Neural cell (in vitro differentiated cells): ENCODE measurements at regions not wholly inside any gene's neighbourhood (a gene's known extent, or its start where the extent isn't known, plus 50 kb on each side); places are given as distances from the start of the nearest gene placed in this dataset.

ENCODE experiments used
- EZH2 ChIP-seq: fragments of 200-600, 300-800 bp; shearing (Covaris generic), sonication (generic); IDR thresholded peaks from 2 replicates; pipeline ENCODE4 v1.6.1; 2014; ENCODE audit warnings: antibody characterized with exemption, low read length, borderline replicate concordance, mild to moderate bottlenecking; ENCODE audit not compliant: insufficient read depth, poor library complexity, severe bottlenecking
- MXI1 ChIP-seq: fragments of 450-650 bp; conservative IDR thresholded peaks from 2 replicates; pipeline ENCODE4 v1.6.1; 2014; ENCODE audit warnings: antibody characterized with exemption, mild to moderate bottlenecking; ENCODE audit not compliant: poor library complexity, severe bottlenecking
- POLR2AphosphoS5 ChIP-seq: IDR thresholded peaks from 2 replicates; pipeline ENCODE4 v1.6.1; 2012
- RAD21 ChIP-seq: fragments of 450-650 bp; conservative IDR thresholded peaks from 2 replicates; pipeline ENCODE4 v1.6.1; 2014; ENCODE audit warnings: antibody characterized with exemption, mild to moderate bottlenecking, moderate library complexity
- SMC3 ChIP-seq: fragments of 450-650 bp; conservative IDR thresholded peaks from 2 replicates; pipeline ENCODE4 v1.6.1; 2014; ENCODE audit warnings: antibody characterized with exemption, mild to moderate bottlenecking, moderate library complexity; ENCODE audit not compliant: poor library complexity
- TAF1 ChIP-seq: IDR thresholded peaks from 2 replicates; pipeline ENCODE4 v1.6.1; 2012; ENCODE audit warnings: low read depth
- TF ChIP-seq, protein P1 (sequence below): fragments of 450-650 bp; IDR thresholded peaks from 2 replicates; pipeline ENCODE4 v1.5.1; 2014; ENCODE audit warnings: antibody characterized with exemption, mild to moderate bottlenecking, moderate library complexity; ENCODE audit not compliant: poor library complexity, severe bottlenecking
- TF ChIP-seq, protein P2 (sequence below): IDR thresholded peaks from 2 replicates; pipeline ENCODE4 v1.6.1; 2012; ENCODE audit warnings: borderline replicate concordance

DNA sequence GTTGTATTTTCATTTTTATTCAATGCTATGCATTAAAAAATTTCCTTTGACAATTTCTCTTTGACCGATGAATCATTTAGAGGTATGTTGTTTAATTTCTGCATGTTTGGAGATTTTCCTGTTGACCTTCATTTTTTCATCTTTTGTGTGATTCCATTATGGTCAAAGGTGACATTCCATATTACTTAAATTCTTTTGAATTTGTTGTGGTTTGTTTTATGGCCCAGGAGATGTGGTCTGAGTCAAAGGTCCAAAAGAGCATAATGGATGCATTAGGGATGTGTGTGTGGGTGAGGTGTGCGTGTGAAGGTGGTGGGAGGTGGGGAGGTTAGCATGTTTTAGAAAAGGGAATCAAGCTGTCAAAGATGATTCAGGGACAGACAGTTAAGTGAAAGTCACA lies 76.0 kb upstream of the GIMD1 start:
- TF ChIP-seq, protein P1, sequence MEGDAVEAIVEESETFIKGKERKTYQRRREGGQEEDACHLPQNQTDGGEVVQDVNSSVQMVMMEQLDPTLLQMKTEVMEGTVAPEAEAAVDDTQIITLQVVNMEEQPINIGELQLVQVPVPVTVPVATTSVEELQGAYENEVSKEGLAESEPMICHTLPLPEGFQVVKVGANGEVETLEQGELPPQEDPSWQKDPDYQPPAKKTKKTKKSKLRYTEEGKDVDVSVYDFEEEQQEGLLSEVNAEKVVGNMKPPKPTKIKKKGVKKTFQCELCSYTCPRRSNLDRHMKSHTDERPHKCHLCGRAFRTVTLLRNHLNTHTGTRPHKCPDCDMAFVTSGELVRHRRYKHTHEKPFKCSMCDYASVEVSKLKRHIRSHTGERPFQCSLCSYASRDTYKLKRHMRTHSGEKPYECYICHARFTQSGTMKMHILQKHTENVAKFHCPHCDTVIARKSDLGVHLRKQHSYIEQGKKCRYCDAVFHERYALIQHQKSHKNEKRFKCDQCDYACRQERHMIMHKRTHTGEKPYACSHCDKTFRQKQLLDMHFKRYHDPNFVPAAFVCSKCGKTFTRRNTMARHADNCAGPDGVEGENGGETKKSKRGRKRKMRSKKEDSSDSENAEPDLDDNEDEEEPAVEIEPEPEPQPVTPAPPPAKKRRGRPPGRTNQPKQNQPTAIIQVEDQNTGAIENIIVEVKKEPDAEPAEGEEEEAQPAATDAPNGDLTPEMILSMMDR, result no peak
- TF ChIP-seq, protein P2, sequence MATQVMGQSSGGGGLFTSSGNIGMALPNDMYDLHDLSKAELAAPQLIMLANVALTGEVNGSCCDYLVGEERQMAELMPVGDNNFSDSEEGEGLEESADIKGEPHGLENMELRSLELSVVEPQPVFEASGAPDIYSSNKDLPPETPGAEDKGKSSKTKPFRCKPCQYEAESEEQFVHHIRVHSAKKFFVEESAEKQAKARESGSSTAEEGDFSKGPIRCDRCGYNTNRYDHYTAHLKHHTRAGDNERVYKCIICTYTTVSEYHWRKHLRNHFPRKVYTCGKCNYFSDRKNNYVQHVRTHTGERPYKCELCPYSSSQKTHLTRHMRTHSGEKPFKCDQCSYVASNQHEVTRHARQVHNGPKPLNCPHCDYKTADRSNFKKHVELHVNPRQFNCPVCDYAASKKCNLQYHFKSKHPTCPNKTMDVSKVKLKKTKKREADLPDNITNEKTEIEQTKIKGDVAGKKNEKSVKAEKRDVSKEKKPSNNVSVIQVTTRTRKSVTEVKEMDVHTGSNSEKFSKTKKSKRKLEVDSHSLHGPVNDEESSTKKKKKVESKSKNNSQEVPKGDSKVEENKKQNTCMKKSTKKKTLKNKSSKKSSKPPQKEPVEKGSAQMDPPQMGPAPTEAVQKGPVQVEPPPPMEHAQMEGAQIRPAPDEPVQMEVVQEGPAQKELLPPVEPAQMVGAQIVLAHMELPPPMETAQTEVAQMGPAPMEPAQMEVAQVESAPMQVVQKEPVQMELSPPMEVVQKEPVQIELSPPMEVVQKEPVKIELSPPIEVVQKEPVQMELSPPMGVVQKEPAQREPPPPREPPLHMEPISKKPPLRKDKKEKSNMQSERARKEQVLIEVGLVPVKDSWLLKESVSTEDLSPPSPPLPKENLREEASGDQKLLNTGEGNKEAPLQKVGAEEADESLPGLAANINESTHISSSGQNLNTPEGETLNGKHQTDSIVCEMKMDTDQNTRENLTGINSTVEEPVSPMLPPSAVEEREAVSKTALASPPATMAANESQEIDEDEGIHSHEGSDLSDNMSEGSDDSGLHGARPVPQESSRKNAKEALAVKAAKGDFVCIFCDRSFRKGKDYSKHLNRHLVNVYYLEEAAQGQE, result no peak
- no peak for TF ChIP-seq SMC3
- no peak for TF ChIP-seq POLR2AphosphoS5
- no peak for TF ChIP-seq EZH2
- TF ChIP-seq TAF1, result no peak
- no peak for TF ChIP-seq RAD21
- TF ChIP-seq MXI1, result no peak
